Type B pancreatic cell (in vitro differentiated cells): ENCODE measurements at regions not wholly inside any gene's neighbourhood (a gene's known extent, or its start where the extent isn't known, plus 50 kb on each side); places are given as distances from the start of the nearest gene placed in this dataset.

Experiments
- DNase-seq: peaks from one replicate; pipeline ENCODE4 v3.0.0; 2021; ENCODE audit warnings: mixed read lengths; ENCODE audit not compliant: unreplicated experiment; ENCODE audit errors: extremely low spot score
- H3K27ac Mint-ChIP-seq: 2 replicates; pipeline ENCODE4 v1.8.0; 2021; ENCODE audit warnings: mild to moderate bottlenecking, mixed read lengths
- H3K27me3 Mint-ChIP-seq: 2 replicates; pipeline ENCODE4 v1.8.0; 2021; ENCODE audit warnings: mixed read lengths
- H3K36me3 Mint-ChIP-seq: 2 replicates; pipeline ENCODE4 v1.8.0; 2021; ENCODE audit warnings: mixed read lengths
- H3K4me1 Mint-ChIP-seq: one replicate; pipeline ENCODE4 v1.8.0; 2021; ENCODE audit warnings: mixed read lengths; ENCODE audit not compliant: unreplicated experiment
- H3K4me3 Mint-ChIP-seq: 2 replicates; pipeline ENCODE4 v1.8.0; 2021; ENCODE audit warnings: mild to moderate bottlenecking, mixed read lengths
- H3K9me3 Mint-ChIP-seq: 2 replicates; pipeline ENCODE4 v1.8.0; 2021; ENCODE audit warnings: mixed read lengths
- CTCF ChIP-seq: fragments of 200-600 bp; sonication (generic); conservative IDR thresholded peaks from 2 replicates; pipeline ENCODE4 v1.5.0; 2021; ENCODE audit warnings: antibody characterized with exemption, mild to moderate bottlenecking

- peak overlapping the region; percentile 5 for H3K4me3 Mint-ChIP-seq
- no peak for DNase-seq
- peaks cover 37% of the 10 kb centered on the region for H3K4me1 Mint-ChIP-seq
- TF ChIP-seq CTCF, result no peak
- H3K27me3 Mint-ChIP-seq, result peaks cover 3% of the 10 kb centered on the region
- H3K36me3 Mint-ChIP-seq, result no peaks in the 10 kb centered on the region
- no peaks in the 10 kb centered on the region for H3K9me3 Mint-ChIP-seq
- H3K27ac Mint-ChIP-seq, result peak overlapping the region; percentile 17
Measured at GRCh38 chr22:42322562-42322926, 52.1 kb upstream of the TCF20 start.

- Mint-ChIP-seq H3K27me3 (peaks cover 3% of the 10 kb centered on the region), H3K9me3 (no peaks in the 10 kb centered on the region), H3K4me1 (peaks cover 40% of the 10 kb centered on the region), H3K4me3 (peak overlapping the region; percentile 5), H3K36me3 (no peaks in the 10 kb centered on the region), H3K27ac (peak overlapping the region; percentile 17)
- no peak for TF ChIP-seq CTCF
- DNase-seq, result no peak
Measured at GRCh38 chr22:42321908-42322561, 51.6 kb upstream of the TCF20 start.

- H3K27ac Mint-ChIP-seq, result peak overlapping the region; percentile 25
- H3K9me3 Mint-ChIP-seq, result no peaks in the 10 kb centered on the region
- peaks cover 3% of the 10 kb centered on the region for H3K27me3 Mint-ChIP-seq
- TF ChIP-seq CTCF, result no peak
- no peaks in the 10 kb centered on the region for H3K36me3 Mint-ChIP-seq
- DNase-seq, result no peak
- H3K4me1 Mint-ChIP-seq, result peaks cover 42% of the 10 kb centered on the region
- no peak overlapping the region for H3K4me3 Mint-ChIP-seq
Measured at GRCh38 chr22:42320443-42321416, 50.3 kb upstream of the TCF20 start.
